Transverse colon (tissue), 3 donors: ENCODE measurements at regions not wholly inside any gene's neighbourhood (a gene's known extent, or its start where the extent isn't known, plus 50 kb on each side); places are given as distances from the start of the nearest gene placed in this dataset.

ENCODE experiments used
- POLR2A ChIP-seq: fragments of 450-650 bp; IDR thresholded peaks from one replicate; pipeline ENCODE4 v1.6.1; 2016; ENCODE audit warnings: antibody characterized with exemption, mild to moderate bottlenecking, moderate library complexity
- POLR2AphosphoS5 ChIP-seq, 3 donors: sonication (generic); formaldehyde crosslinking; IDR thresholded peaks; one replicate each; pipeline ENCODE4 v1.6.1; 2016; ENCODE audit warnings: antibody characterized with exemption in 3 of 3

GRCh38 chr12:47586952-47587669 is 118.7 kb downstream of the RPAP3 start:
- TF ChIP-seq POLR2AphosphoS5 (IDR thresholded peaks at IDR 0.05): peak in 2 of 3 donors; percentile 30 to 48
- no peak for TF ChIP-seq POLR2A
